AG04450 (cell line): ENCODE measurements at regions not wholly inside any gene's neighbourhood (a gene's known extent, or its start where the extent isn't known, plus 50 kb on each side); places are given as distances from the start of the nearest gene placed in this dataset.

Experiments
- CTCF ChIA-PET: fragments of 300-600, 350-600 bp; formaldehyde crosslinking; extraction: SDS; loops from one replicate; lab custom pipeline; 2022; ENCODE audit warnings: antibody characterized with exemption, inconsistent platforms; lab: Charles Lee
- POLR2A ChIA-PET: fragments of 350-600 bp; formaldehyde crosslinking; extraction: SDS; loops from one replicate; lab custom pipeline; 2021; ENCODE audit warnings: antibody characterized with exemption, inconsistent platforms; lab: Yijun Ruan, JAX
- DNase-seq: peaks from one replicate; pipeline ENCODE4 v3.0.0-alpha.2; 2011; ENCODE audit warnings: low read depth, low spot score
- H3K27ac ChIP-seq: one replicate; pipeline ENCODE4 v1.5.1; 2012; ENCODE audit warnings: low read depth, low read length, control low read depth
- H3K27me3 ChIP-seq: one replicate; pipeline ENCODE4 v1.6.0; 2012; ENCODE audit warnings: low read length; ENCODE audit not compliant: control insufficient read depth, insufficient read depth
- H3K4me3 ChIP-seq: 2 replicates; pipeline ENCODE4 v1.5.1; 2011; ENCODE audit warnings: mild to moderate bottlenecking, low read depth, low read length, control low read depth
- H3K9me3 ChIP-seq: 2 replicates; pipeline ENCODE4 v1.5.1; 2012; ENCODE audit warnings: low read length; ENCODE audit not compliant: control insufficient read depth, insufficient read depth
- CTCF ChIP-seq: IDR thresholded peaks from 2 replicates; pipeline ENCODE4 v1.5.1; 2011; ENCODE audit warnings: low read depth, low read length, control low read depth, inconsistent platforms

DNA sequence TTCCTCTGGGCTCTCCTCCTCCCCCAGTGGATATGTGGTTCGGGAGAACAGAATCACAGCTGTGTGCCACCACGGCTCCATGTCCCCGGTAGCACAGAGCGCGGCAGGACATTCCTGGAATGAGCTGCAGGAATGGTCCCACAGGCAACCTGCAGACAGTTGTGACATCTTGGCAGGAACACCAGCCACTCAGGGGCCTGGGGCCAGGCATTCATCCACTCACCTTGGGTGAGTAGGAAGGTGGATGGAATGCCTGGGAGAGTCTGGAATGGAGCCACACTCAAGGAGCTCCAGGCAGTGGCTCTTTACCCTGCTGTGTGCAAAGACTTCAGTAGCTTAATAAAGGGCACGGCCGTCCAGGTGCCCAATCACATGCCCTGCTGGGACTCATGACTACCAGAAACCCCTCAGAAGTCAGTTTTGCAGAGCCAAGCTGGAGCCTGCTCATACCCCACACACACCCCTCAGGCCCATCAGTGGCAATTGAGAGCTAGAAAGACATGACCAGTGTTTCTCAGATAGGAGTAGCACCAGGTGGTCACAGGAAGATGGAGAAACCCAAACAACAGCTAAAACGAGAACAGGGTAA is 117.3 kb upstream of the PRR20G start:
- H3K27ac ChIP-seq = no peak overlapping the region
- no peak for TF ChIP-seq CTCF
- peaks cover 10% of the 10 kb centered on the region for H3K27me3 ChIP-seq
- CTCF ChIA-PET = no interaction called here
- DNase-seq = no peak
- H3K9me3 ChIP-seq = no peaks in the 10 kb centered on the region
- POLR2A ChIA-PET = no interaction called here
- H3K4me3 ChIP-seq = no peak overlapping the region

GRCh38 chr3:127404221-127405009 is 116.6 kb upstream of the PRR20G start:
- Histone ChIP-seq H3K27me3 (peaks cover 7% of the 10 kb centered on the region), H3K27ac (no peak overlapping the region), H3K9me3 (no peaks in the 10 kb centered on the region), H3K4me3 (no peak overlapping the region)
- DNase-seq = no peak
- CTCF ChIA-PET = no interaction called here
- no peak for TF ChIP-seq CTCF
- POLR2A ChIA-PET = no interaction called here

- CTCF ChIA-PET = no interaction called here
- POLR2A ChIA-PET = no interaction called here
- Histone ChIP-seq H3K27ac (no peak overlapping the region), H3K9me3 (no peaks in the 10 kb centered on the region), H3K27me3 (peaks cover 10% of the 10 kb centered on the region), H3K4me3 (no peak overlapping the region)
- no peak for DNase-seq
- TF ChIP-seq CTCF = no peak
These were observed 115.9 kb upstream of the PRR20G start for GRCh38 chr3:127403795-127404194.

DNA sequence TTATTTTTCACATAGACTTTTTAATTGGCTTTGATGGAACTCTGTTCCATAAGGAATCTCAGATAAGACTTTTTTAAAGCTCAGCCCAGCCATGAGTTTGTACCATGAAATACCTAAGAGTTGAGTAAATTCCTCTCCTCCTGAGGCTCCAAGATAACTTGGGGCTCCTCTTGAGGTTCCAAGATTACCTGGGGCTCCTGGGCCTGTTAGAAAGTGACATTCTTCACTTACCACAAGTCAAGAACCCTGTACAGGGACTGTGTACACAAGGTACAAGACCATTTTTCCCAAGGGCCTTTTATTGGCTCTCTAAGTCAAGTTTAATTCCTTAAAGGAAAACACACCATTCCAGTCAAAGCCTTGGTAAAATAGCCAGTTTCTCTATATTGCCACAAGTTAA is 111.3 kb upstream of the PRR20G start:
- POLR2A ChIA-PET = no interaction called here
- CTCF ChIA-PET = no interaction called here
- Histone ChIP-seq H3K4me3 (no peak overlapping the region), H3K27ac (no peak overlapping the region), H3K27me3 (peaks cover 18% of the 10 kb centered on the region), H3K9me3 (no peaks in the 10 kb centered on the region)
- no peak for TF ChIP-seq CTCF
- DNase-seq = no peak

- H3K27ac ChIP-seq = no peak overlapping the region
- CTCF ChIA-PET = no interaction called here
- H3K4me3 ChIP-seq = no peak overlapping the region
- no peak for DNase-seq
- no peak for TF ChIP-seq CTCF
- no peaks in the 10 kb centered on the region for H3K9me3 ChIP-seq
- H3K27me3 ChIP-seq = peaks cover 17% of the 10 kb centered on the region
- POLR2A ChIA-PET = no interaction called here
These were observed 108.6 kb upstream of the PRR20G start for GRCh38 chr3:127396473-127396872.
